SH-SY5Y (cell line): ENCODE measurements at regions not wholly inside any gene's neighbourhood (a gene's known extent, or its start where the extent isn't known, plus 50 kb on each side); places are given as distances from the start of the nearest gene placed in this dataset.

Experiments
- GATA2 ChIP-seq: IDR thresholded peaks from 2 replicates; pipeline ENCODE4 v1.6.1; 2011; ENCODE audit warnings: mild to moderate bottlenecking, low read depth, low read length
- GATA3 ChIP-seq: IDR thresholded peaks from 2 replicates; pipeline ENCODE4 v1.6.1; 2011; ENCODE audit warnings: low read depth, mild to moderate bottlenecking, low read length, moderate library complexity

GRCh38 chr3:160150066-160150465, 75.2 kb upstream of the C3orf80 start:
- TF ChIP-seq GATA3 (no peak), GATA2 (no peak)
